ENCODE measurements at regions not wholly inside any gene's neighbourhood (a gene's known extent, or its start where the extent isn't known, plus 50 kb on each side); places are given as distances from the start of the nearest gene placed in this dataset.

- H3K4me3 ChIP-seq (ENCODE audit: low read length) = no peak overlapping the region
- no peaks in the 10 kb centered on the region for H3F3A ChIP-seq (ENCODE audit: control insufficient read depth, insufficient read depth)
- H3K79me2 ChIP-seq (ENCODE audit: control insufficient read depth, low read length) = no peaks in the 10 kb centered on the region
- no peaks in the 10 kb centered on the region for H3K36me3 ChIP-seq (ENCODE audit: control insufficient read depth, low read length)
- TF ChIP-seq EZH2phosphoT487 (IDR thresholded peaks at IDR 0.05; ENCODE audit: borderline replicate concordance, low read length) (no peak), CTCF (IDR thresholded peaks at IDR 0.05; ENCODE audit: low read depth, low read length, poor library complexity, severe bottlenecking) (no peak)
- H3K27ac ChIP-seq (ENCODE audit: low read depth, low read length) = no peak overlapping the region
- no peaks in the 10 kb centered on the region for H3K4me1 ChIP-seq (ENCODE audit: control insufficient read depth, low read length)
- H3K9me3 ChIP-seq (ENCODE audit: control insufficient read depth, insufficient read depth, low read length) = no peaks in the 10 kb centered on the region
- no peaks in the 10 kb centered on the region for H3K27me3 ChIP-seq (ENCODE audit: control insufficient read depth, low read length)
- H3K4me2 ChIP-seq (ENCODE audit: low read length) = no peak overlapping the region
- no peaks in the 10 kb centered on the region for H3K9me2 ChIP-seq (replicated peaks; ENCODE audit: control insufficient read depth, low read length)
- no peaks in the 10 kb centered on the region for H4K20me1 ChIP-seq (ENCODE audit: control insufficient read depth, insufficient read depth, low read depth, low read length)
Measured at GRCh38 chr16:9657641-9658040, 524.6 kb downstream of the GRIN2A start.

- Histone ChIP-seq H3F3A (ENCODE audit: control insufficient read depth, insufficient read depth) (no peaks in the 10 kb centered on the region), H3K9me3 (ENCODE audit: control insufficient read depth, insufficient read depth, low read length) (no peaks in the 10 kb centered on the region), H4K20me1 (ENCODE audit: control insufficient read depth, insufficient read depth, low read depth, low read length) (no peaks in the 10 kb centered on the region), H3K4me2 (ENCODE audit: low read length) (no peak overlapping the region), H3K27ac (ENCODE audit: low read depth, low read length) (no peak overlapping the region), H3K27me3 (ENCODE audit: control insufficient read depth, low read length) (no peaks in the 10 kb centered on the region), H3K9me2 (replicated peaks; ENCODE audit: control insufficient read depth, low read length) (no peaks in the 10 kb centered on the region), H3K4me3 (ENCODE audit: low read length) (no peak overlapping the region), H3K4me1 (ENCODE audit: control insufficient read depth, low read length) (no peaks in the 10 kb centered on the region), H3K36me3 (ENCODE audit: control insufficient read depth, low read length) (no peaks in the 10 kb centered on the region), H3K79me2 (ENCODE audit: control insufficient read depth, low read length) (no peaks in the 10 kb centered on the region)
- TF ChIP-seq EZH2phosphoT487 (IDR thresholded peaks at IDR 0.05; ENCODE audit: borderline replicate concordance, low read length) = no peak
- TF ChIP-seq CTCF (IDR thresholded peaks at IDR 0.05; ENCODE audit: low read depth, low read length, poor library complexity, severe bottlenecking) = no peak
Measured at GRCh38 chr16:9658164-9658563, 524.1 kb downstream of the GRIN2A start.

- Histone ChIP-seq H3K79me2 (ENCODE audit: control insufficient read depth, low read length) (no peaks in the 10 kb centered on the region), H3K27ac (ENCODE audit: low read depth, low read length) (no peak overlapping the region), H3K4me1 (ENCODE audit: control insufficient read depth, low read length) (no peaks in the 10 kb centered on the region), H3F3A (ENCODE audit: control insufficient read depth, insufficient read depth) (no peaks in the 10 kb centered on the region), H3K4me2 (ENCODE audit: low read length) (no peak overlapping the region), H3K9me2 (replicated peaks; ENCODE audit: control insufficient read depth, low read length) (no peaks in the 10 kb centered on the region), H4K20me1 (ENCODE audit: control insufficient read depth, insufficient read depth, low read depth, low read length) (no peaks in the 10 kb centered on the region), H3K9me3 (ENCODE audit: control insufficient read depth, insufficient read depth, low read length) (no peaks in the 10 kb centered on the region), H3K27me3 (ENCODE audit: control insufficient read depth, low read length) (no peaks in the 10 kb centered on the region), H3K36me3 (ENCODE audit: control insufficient read depth, low read length) (no peaks in the 10 kb centered on the region), H3K4me3 (ENCODE audit: low read length) (no peak overlapping the region)
- TF ChIP-seq CTCF (IDR thresholded peaks at IDR 0.05; ENCODE audit: low read depth, low read length, poor library complexity, severe bottlenecking) (no peak), EZH2phosphoT487 (IDR thresholded peaks at IDR 0.05; ENCODE audit: borderline replicate concordance, low read length) (no peak)
Measured at GRCh38 chr16:9658586-9658985, 523.6 kb downstream of the GRIN2A start.

GRCh38 chr16:9660898-9661297 lies 521.3 kb downstream of the GRIN2A start:
- Histone ChIP-seq H3K4me2 (ENCODE audit: low read length) (no peak overlapping the region), H3K27ac (ENCODE audit: low read depth, low read length) (no peak overlapping the region), H3K9me3 (ENCODE audit: control insufficient read depth, insufficient read depth, low read length) (no peaks in the 10 kb centered on the region), H4K20me1 (ENCODE audit: control insufficient read depth, insufficient read depth, low read depth, low read length) (no peaks in the 10 kb centered on the region), H3K4me1 (ENCODE audit: control insufficient read depth, low read length) (no peaks in the 10 kb centered on the region), H3K4me3 (ENCODE audit: low read length) (no peak overlapping the region), H3K9me2 (replicated peaks; ENCODE audit: control insufficient read depth, low read length) (no peaks in the 10 kb centered on the region), H3K79me2 (ENCODE audit: control insufficient read depth, low read length) (no peaks in the 10 kb centered on the region), H3F3A (ENCODE audit: control insufficient read depth, insufficient read depth) (no peaks in the 10 kb centered on the region), H3K36me3 (ENCODE audit: control insufficient read depth, low read length) (no peaks in the 10 kb centered on the region), H3K27me3 (ENCODE audit: control insufficient read depth, low read length) (no peaks in the 10 kb centered on the region)
- TF ChIP-seq EZH2phosphoT487 (IDR thresholded peaks at IDR 0.05; ENCODE audit: borderline replicate concordance, low read length) (no peak), CTCF (IDR thresholded peaks at IDR 0.05; ENCODE audit: low read depth, low read length, poor library complexity, severe bottlenecking) (no peak)

Measured in DOHH2 (cell line).